NB4 (cell line): ENCODE measurements at regions not wholly inside any gene's neighbourhood (a gene's known extent, or its start where the extent isn't known, plus 50 kb on each side); places are given as distances from the start of the nearest gene placed in this dataset.

Experiments used
- CTCF ChIP-seq: IDR thresholded peaks from one replicate; pipeline ENCODE4 v1.5.1; 2012; ENCODE audit warnings: low read depth, low read length
- MYC ChIP-seq: IDR thresholded peaks from 2 replicates; pipeline ENCODE4 v1.6.1; 2011; ENCODE audit warnings: low read depth, low read length

DNA sequence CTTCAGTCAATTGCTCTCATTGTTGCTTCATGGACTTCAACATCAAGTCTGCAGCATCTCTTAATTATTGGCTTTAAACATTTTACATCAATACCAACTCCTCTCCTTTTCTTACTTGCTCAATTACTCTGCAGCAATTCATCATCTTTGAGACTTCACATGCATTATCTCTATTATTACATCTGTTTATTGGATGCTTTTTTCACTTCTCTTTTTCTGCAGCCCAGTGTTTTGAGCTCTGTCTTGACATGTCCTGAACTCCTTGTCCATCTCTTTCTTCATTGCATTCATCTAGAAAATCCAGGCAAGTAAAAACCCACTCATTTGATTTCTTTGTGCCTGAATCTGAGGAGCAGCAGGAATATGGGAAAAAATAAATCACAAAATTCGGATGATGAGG lies 647.9 kb downstream of the PLCL1 start:
- TF ChIP-seq CTCF (no peak), MYC (no peak)
